Activated CD4-positive, CD25-positive, alpha-beta regulatory T cell treated with anti-CD3 and anti-CD28 coated beads, Interleukin-2, amount 50 U/mL, for 24 hours (primary cell): ENCODE measurements at regions not wholly inside any gene's neighbourhood (a gene's known extent, or its start where the extent isn't known, plus 50 kb on each side); places are given as distances from the start of the nearest gene placed in this dataset.
"Not testable (repeated sequence)": the region's sequence is repeated elsewhere in the genome, so short reads cannot be mapped to it uniquely, and the experiment has no call there.

Experiments
- ATAC-seq, 2 donors: fragments of 150-1000 bp; cut with Tn5 transposase; one replicate each; pipeline ENCODE4 v1.10.0; 2021; ENCODE audit warnings: mild to moderate bottlenecking in 1 of 2, moderate library complexity in 1 of 2

- no peak for ATAC-seq
Observed at GRCh38 chr19:30861919-30862318, 487.3 kb downstream of the TSHZ3 start.

GRCh38 chr19:30857966-30858490 is 485.8 kb downstream of the ZNF536 start:
- no peak for ATAC-seq

- ATAC-seq = no peak
Observed at GRCh38 chr19:30857388-30857787, 485.2 kb downstream of the ZNF536 start.

- ATAC-seq = no peak
Observed at GRCh38 chr19:30856786-30857185, 484.6 kb downstream of the ZNF536 start.

- no peak for ATAC-seq
Observed at GRCh38 chr19:30856376-30856775, 484.2 kb downstream of the ZNF536 start.

GRCh38 chr19:30855442-30855841 is 483.3 kb downstream of the ZNF536 start:
- no peak for ATAC-seq

- no peak for ATAC-seq
Observed at GRCh38 chr19:30854661-30855060, 482.5 kb downstream of the ZNF536 start.

GRCh38 chr19:30854207-30854606 is 482.0 kb downstream of the ZNF536 start:
- no peak for ATAC-seq

- ATAC-seq = no peak
Observed at GRCh38 chr19:30853036-30853435, 480.9 kb downstream of the ZNF536 start.

- ATAC-seq = no peak
Observed at GRCh38 chr19:30852168-30852567, 480.0 kb downstream of the ZNF536 start.

- no peak for ATAC-seq
Observed at GRCh38 chr19:30851646-30852045, 479.5 kb downstream of the ZNF536 start.

- no peak for ATAC-seq
Observed at GRCh38 chr19:30848636-30849425, 476.6 kb downstream of the ZNF536 start.

- no peak for ATAC-seq
Observed at GRCh38 chr19:30846102-30846501, 473.9 kb downstream of the ZNF536 start.

GRCh38 chr19:30842926-30843325 is 470.7 kb downstream of the ZNF536 start:
- no peak for ATAC-seq

GRCh38 chr19:30841934-30842333 is 469.8 kb downstream of the ZNF536 start:
- ATAC-seq = no peak

GRCh38 chr19:30830875-30831274 is 458.7 kb downstream of the ZNF536 start:
- no peak for ATAC-seq

- ATAC-seq = not testable (repeated sequence)
Observed at GRCh38 chr19:30825505-30825904, 453.3 kb downstream of the ZNF536 start.

- ATAC-seq = no peak
Observed at GRCh38 chr19:30824809-30825208, 452.6 kb downstream of the ZNF536 start.

GRCh38 chr19:30817965-30818567 is 445.9 kb downstream of the ZNF536 start:
- ATAC-seq = no peak

GRCh38 chr19:30817197-30817596 is 445.0 kb downstream of the ZNF536 start:
- ATAC-seq = no peak

- no peak for ATAC-seq
Observed at GRCh38 chr19:30815889-30816580, 443.9 kb downstream of the ZNF536 start.

GRCh38 chr19:30812099-30812678 is 440.0 kb downstream of the ZNF536 start:
- ATAC-seq = no peak

- no peak for ATAC-seq
Observed at GRCh38 chr19:30811397-30812098, 439.4 kb downstream of the ZNF536 start.
